Bronchial epithelial cell (primary cell): ENCODE measurements at regions not wholly inside any gene's neighbourhood (a gene's known extent, or its start where the extent isn't known, plus 50 kb on each side); places are given as distances from the start of the nearest gene placed in this dataset.

ENCODE experiments used
- DNase-seq: peaks from one replicate; pipeline ENCODE4 v3.0.0-alpha.2; 2010; ENCODE audit warnings: low read depth
- FAIRE-seq: peaks from 2 replicates; lab custom pipeline; 2011; peaks lifted over from hg19 to GRCh38; lab: Jason Lieb, UNC
- H3K27me3 ChIP-seq: 2 replicates; pipeline ENCODE4 v1.5.1; 2011; ENCODE audit warnings: low read length; ENCODE audit not compliant: control insufficient read depth, insufficient read depth
- H3K36me3 ChIP-seq: 2 replicates; pipeline ENCODE4 v1.5.1; 2011; ENCODE audit warnings: low read length; ENCODE audit not compliant: control insufficient read depth, insufficient read depth
- H3K4me3 ChIP-seq: 2 replicates; pipeline ENCODE4 v1.5.1; 2011; ENCODE audit warnings: mild to moderate bottlenecking, low read depth, low read length, control low read depth
- CTCF ChIP-seq: IDR thresholded peaks from 2 replicates; pipeline ENCODE4 v1.5.1; 2011; ENCODE audit warnings: mild to moderate bottlenecking, moderate library complexity, low read length, control low read depth, inconsistent platforms; ENCODE audit not compliant: insufficient read depth, severe bottlenecking

- H3K27me3 ChIP-seq: peaks cover 9% of the 10 kb centered on the region
- no peak overlapping the region for H3K4me3 ChIP-seq
- H3K36me3 ChIP-seq: no peaks in the 10 kb centered on the region
- no peak for TF ChIP-seq CTCF
- DNase-seq: no peak
- no peak for FAIRE-seq
Observed at GRCh38 chr13:99907627-99908026, 63.9 kb downstream of the ZIC5 start.

GRCh38 chr13:99907038-99907437, 64.5 kb downstream of the ZIC5 start:
- no peak for TF ChIP-seq CTCF
- DNase-seq: no peak
- no peaks in the 10 kb centered on the region for H3K36me3 ChIP-seq
- peaks cover 9% of the 10 kb centered on the region for H3K27me3 ChIP-seq
- no peak for FAIRE-seq
- H3K4me3 ChIP-seq: no peak overlapping the region

GRCh38 chr13:99905814-99906213, 65.8 kb downstream of the ZIC5 start:
- H3K4me3 ChIP-seq: no peak overlapping the region
- H3K36me3 ChIP-seq: no peaks in the 10 kb centered on the region
- FAIRE-seq (no peak), DNase-seq (no peak)
- TF ChIP-seq CTCF: no peak
- H3K27me3 ChIP-seq: peaks cover 7% of the 10 kb centered on the region

- Histone ChIP-seq H3K27me3 (peaks cover 7% of the 10 kb centered on the region), H3K36me3 (no peaks in the 10 kb centered on the region), H3K4me3 (no peak overlapping the region)
- FAIRE-seq (no peak), DNase-seq (no peak)
- TF ChIP-seq CTCF: no peak
Observed at GRCh38 chr13:99905224-99905623, 66.3 kb downstream of the ZIC5 start.

GRCh38 chr13:99903140-99903539, 68.4 kb downstream of the ZIC5 start:
- no peak for FAIRE-seq
- TF ChIP-seq CTCF: no peak
- no peaks in the 10 kb centered on the region for H3K36me3 ChIP-seq
- H3K27me3 ChIP-seq: peaks cover 4% of the 10 kb centered on the region
- H3K4me3 ChIP-seq: no peak overlapping the region
- no peak for DNase-seq

GRCh38 chr13:99902657-99903056, 68.9 kb downstream of the ZIC5 start:
- TF ChIP-seq CTCF: no peak
- H3K36me3 ChIP-seq: no peaks in the 10 kb centered on the region
- H3K4me3 ChIP-seq: no peak overlapping the region
- FAIRE-seq (no peak), DNase-seq (no peak)
- H3K27me3 ChIP-seq: peaks cover 1% of the 10 kb centered on the region
